NCI-H1694 treated with DMSO at 0.1 percent for 48 hours (cell line): ENCODE measurements at regions not wholly inside any gene's neighbourhood (a gene's known extent, or its start where the extent isn't known, plus 50 kb on each side); places are given as distances from the start of the nearest gene placed in this dataset.
"Not testable (repeated sequence)": the region's sequence is repeated elsewhere in the genome, so short reads cannot be mapped to it uniquely, and the experiment has no call there.

ENCODE experiments used
- DNase-seq: peaks from one replicate; lab custom pipeline; 2025; lab: John Stamatoyannopoulos, UW

DNA sequence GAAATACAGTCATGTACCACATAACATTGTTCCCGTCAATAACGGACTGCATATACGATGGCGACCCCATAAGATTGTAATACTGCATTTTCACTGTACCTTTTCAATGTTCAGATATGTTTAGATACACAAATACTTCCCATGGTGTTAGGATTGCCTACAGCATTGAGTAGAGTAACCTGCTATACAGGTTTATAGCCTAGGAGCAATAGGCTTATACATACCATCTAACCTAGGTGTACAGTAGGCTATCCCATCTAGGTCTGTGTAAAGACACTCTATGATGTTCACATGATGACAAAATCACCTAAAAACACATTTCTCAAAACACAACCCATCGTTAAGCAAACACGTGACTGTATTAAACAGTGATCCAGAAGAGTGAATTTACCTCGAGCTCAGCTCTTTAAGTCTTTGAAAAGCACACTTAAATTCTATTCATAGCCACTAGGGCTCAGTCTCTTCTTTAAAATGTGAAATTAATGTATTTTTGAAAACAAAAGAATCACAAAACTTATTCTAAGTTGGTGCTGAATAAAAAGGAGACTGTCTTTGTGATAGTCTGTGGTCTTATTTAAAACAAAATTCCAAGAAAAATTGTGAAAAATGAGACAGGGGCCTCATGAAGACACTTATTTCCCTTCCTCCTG, 239.1 kb upstream of the ARID2 start:
- no peak for DNase-seq

DNA sequence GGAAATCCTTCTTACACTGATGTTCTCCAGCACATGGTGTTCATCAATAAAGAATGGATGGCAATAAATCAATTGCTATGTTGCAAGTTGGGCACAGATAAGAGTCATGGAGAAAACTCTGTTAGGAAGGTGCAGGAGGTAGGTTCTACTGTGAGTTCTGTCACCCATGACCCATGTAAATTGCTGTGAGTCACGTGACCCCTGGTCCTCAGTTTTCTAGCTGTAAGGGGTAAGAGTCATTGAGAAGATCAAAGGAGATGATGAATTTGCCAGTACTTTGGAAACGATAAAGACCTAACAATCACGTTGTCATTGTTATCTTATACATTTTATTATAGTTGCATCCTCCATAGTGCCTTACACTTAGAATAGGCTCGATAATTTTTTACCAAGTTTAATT, 235.2 kb upstream of the ARID2 start:
- DNase-seq = no peak

DNA sequence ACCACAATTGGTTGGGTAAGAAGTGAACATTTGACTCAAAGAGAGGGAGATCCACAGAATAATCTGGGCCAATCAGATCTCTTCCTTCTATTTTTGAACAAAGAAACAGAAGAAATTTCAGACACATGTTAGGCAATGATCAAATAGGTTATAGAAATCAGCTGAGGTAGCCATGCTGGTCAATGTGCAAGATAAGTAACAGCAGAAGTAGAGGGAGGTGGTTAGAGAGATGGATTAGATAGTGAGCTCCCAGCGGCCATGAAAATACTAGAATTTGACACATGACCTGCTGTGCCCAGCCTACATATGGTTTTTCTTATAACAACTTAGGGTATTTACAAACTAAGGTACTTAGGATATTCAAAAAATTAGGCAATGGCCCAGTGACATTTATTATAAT, 230.9 kb upstream of the ARID2 start:
- no peak for DNase-seq

DNA sequence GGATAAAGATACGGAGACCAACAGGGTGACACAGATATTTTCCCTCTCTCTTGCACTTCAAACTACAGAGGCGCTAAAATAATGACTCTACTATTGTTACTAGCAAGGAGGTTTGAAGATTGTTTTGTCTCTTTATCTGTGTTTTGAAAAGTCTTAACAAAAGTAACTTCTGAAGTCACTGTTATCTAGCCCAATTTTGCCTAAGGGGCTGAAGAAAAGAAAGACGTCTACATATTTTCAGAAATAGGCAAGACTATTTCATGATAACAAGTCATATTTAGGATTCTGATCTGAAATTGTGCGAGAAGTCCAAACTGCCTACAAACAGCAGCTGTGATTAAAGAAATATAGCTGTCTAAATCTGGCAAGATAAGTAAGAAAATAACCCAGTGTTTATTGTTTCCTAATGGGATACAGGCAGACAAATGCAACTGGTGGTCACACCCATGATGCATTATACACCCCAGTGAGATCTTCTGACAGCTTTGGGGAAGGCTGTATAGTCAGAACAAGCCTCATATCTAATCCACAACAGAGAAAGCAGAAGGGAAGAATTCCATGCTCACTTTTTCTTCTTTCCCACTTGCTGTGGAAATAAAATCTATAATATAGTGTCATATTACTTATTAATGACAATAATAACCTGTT, 226.9 kb upstream of the ARID2 start:
- DNase-seq = no peak

DNA sequence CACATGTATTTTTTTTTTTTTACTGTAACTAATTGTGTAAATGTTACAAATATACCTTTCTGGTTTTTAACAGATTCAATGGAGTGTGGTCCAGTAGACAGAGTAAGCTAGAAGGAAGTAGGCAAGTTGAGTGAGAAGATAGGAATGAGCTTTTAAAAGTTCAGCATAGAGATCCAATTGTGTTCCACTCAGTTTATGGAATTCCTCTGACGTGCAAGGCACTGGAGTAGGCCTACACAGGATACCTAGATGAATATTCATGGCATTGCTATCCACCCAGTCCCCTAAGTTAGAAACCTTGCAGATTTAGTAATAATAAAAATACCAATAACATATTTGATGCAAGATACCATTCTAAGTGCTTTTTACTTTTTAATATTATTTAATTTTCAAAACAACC, 225.6 kb upstream of the ARID2 start:
- no peak for DNase-seq

DNA sequence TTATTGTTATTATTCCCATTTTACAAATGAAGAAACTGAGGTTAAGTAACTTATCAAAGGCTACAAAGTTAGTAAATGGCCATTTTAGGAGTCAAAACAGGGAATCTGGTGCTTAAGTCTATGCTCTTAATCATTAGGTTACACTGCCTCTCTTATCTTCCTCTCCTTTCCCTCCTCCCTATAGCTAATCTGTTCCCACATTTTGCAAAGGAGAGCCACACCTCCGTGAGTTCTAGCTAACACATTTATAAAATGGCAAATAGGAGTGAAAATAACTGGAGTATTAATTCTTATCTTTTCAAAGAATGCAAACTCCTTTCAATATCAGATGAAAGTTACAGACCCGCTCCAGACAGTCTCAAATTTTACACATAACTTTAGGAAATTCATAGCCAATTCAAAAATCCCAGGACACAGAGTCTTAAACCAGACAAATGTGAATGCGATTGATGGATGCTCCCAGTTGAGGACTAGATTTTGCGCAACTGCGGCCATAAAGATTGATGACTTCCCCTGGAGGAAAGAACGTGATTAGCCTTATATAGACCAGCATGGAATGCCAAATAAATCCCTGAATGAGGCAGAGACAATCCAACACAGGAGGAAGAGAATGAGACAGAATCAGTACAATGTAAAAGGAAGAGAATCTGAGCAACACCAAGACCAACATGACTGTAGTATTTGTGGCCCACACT, 225.0 kb upstream of the ARID2 start:
- DNase-seq = no peak

DNA sequence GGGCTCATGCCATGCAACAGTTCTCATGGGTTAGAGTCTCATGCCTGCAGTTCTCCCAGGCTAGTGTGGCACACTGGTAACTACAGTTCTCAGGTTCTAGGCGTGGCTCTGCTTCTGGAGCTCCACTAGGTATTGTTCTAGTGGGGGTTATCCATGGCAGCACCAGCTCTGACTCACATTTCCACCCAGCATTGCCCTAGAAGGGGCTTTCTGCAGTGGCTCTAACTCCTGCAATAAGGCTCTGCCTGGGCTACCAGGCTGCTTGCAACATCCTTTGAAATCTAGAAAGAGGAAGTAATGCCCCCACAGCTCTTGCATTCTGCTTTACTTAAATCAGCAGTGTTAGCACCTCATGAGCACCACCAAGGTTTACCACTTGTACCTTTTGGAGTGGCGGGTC, 220.3 kb upstream of the ARID2 start:
- no peak for DNase-seq

DNA sequence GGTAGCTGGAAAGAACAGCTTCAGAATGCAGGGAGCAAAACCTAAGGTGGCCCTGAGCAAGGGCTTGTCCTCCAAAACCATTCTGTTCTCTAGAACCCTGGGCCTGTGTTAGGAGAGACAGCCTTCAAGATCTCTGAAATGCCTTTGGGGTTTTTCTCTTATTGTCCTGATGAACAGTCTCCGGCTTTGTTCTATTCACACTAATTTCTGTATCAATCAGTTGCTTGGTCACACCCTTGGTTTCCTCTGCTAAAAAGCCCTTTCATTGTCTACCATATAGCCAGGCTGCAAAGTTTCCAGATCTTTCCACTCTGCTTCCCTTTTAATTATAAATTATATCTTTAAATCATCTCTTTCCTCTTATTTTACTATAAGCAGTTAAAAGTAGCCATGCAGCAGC, 219.9 kb upstream of the ARID2 start:
- DNase-seq = no peak

DNA sequence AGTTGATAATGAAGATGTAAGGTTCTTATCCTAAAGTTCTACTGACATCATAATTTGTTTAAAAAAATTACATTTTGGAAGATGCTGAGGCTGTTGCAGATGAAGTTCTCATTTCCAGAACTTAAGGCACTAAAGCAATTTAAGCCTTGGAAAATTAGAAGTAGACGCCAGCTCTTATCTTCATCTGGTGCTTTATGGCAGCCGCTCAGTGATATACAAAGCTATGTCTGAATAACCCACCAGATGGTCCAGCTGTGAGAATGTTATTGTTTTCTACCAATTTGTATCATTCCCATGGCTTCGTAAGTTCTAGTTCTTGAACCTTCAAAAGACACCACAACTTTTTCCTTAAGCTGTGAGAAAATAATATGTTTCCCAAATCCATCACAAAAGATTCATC, 212.1 kb upstream of the ARID2 start:
- DNase-seq = no peak

DNA sequence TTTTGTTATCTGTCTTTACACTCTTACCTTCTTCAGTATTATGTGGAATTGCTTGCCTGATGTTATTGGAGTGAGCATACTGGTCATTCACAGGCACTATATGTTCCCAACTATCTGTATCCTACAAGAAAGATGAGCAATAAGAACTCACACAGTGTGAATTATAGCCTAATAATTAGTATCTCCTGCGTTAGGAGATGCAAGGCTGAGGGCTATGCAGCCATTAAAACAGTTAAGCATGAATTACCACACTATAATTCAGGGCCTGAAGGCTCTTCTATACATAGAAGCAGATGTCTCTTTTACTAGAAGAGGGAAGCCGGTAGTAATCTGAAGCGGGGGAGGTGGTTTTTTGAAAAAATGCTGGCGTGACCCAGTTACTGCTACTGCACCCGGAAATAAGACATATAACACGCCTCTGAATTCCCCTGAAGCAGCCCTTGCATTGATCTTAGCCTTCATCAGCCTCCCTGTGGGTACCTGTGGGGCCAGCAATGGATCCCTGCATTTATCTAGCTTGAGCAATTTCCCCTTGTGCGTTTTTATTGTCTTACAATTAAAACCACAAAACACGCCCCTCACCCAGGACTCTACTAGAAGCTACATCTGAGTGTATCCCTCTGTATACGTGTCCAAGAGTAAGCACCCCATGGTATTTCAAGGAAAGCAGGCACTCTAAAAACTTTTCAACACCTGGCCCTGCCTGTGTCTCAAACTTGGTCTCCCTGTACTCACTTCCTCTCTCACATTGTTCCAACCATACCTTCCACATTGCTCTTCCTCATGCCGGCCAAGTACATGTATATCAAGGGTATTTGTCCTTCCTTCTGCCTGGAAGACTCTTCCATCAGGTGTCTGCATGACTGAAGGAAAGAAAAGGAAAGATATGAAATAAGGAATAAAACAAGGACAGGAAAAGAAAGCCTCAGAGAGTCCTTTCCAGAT, 210.9 kb upstream of the ARID2 start:
- no peak for DNase-seq

DNA sequence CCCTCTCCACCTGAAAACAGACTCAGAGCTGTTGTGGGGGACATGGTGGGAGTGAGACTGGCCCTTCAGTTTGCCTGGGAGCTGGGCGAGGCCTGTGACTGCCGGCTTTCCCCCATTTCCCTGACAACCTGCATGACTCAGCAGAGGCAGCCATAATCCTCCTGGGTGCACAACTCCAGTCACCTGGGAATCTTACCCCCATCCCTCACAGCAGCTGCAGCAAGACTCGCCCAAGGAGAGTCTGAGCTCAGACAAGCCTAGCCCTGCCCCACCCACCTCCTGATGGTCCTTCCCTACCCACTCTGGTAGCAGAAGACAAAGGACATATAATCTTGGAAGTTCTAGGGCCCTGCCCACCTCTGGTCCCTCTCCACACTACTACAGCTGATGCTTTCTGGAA, 207.3 kb upstream of the ARID2 start:
- no peak for DNase-seq

DNA sequence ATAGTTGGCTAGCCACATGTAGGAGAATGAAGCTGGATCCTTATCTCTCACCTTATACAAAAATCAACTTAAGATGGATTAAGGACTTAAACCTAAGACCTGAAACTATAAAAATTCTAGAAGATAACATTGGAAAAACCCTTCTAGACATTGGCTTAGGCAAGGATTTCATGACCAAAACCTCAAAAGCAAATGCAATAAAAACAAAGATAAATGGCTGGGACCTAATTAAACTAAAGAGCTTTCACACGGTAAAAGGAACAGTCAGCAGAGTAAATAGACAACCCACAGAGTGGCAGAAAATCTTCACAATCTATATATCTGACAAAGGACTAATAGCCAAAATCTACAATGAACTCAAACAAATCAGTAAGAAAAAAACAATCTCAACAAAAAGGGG, 202.7 kb upstream of the ARID2 start:
- not testable (repeated sequence) for DNase-seq

DNA sequence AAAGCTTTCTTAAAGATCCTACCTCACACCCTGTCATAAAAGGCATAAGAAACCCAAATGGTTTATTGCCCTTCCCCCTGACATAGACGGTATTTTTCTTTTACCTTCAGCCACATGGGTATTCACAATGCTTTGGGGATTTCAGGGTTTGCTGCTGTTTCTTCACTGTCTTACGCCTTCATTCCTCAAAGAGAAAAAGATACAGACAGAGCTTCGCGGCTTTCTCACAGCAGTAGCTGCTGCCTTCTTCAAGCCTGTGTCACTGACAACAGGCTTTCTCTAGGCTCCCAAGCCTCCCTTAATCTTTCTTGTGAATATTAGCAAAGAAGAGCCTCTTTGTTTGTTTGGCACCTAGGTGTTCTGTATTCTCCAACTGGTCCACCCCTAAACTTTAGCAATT, 197.4 kb upstream of the ARID2 start:
- no peak for DNase-seq

DNA sequence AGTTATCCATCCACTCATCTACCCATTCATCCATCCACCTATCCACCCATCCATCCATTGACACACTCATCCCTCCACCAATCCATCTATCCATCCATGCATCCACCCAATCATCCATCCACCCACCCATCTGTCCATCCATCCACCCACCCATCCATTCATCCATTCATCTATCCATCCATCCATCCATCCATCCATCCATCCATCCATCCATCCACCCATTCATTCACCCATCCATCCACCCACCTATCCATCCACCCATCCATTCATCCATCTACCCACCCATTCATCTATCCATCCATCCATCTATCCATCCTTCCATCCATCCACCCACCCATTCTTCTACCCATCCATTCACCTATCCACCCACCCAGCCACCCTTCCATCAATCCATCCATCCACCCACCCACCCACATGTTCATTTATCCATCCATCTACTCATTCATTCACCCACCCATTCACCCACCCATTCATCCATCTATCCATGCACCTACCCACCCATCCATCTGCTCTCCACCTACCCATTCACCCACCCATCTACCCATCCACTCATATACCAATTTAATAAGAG, 193.8 kb upstream of the ARID2 start:
- no peak for DNase-seq

DNA sequence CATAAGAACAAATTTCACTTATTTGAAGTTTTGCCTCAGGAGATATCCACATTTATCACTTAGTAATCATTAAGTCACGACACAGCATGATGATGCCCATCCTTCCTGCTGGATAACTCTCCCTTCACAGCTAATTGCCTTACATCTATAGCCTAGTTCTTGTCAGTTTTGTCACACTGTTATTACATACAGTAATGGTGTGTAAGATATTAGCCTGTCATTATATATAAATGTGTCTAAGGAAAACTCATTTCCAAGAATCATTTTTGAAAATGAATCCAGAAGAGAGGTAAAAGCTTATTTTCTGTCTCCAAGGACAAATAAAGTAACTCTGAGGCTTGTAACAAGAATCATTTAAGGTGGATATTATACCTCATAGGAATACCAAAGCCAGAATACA, 193.2 kb upstream of the ARID2 start:
- no peak for DNase-seq

DNA sequence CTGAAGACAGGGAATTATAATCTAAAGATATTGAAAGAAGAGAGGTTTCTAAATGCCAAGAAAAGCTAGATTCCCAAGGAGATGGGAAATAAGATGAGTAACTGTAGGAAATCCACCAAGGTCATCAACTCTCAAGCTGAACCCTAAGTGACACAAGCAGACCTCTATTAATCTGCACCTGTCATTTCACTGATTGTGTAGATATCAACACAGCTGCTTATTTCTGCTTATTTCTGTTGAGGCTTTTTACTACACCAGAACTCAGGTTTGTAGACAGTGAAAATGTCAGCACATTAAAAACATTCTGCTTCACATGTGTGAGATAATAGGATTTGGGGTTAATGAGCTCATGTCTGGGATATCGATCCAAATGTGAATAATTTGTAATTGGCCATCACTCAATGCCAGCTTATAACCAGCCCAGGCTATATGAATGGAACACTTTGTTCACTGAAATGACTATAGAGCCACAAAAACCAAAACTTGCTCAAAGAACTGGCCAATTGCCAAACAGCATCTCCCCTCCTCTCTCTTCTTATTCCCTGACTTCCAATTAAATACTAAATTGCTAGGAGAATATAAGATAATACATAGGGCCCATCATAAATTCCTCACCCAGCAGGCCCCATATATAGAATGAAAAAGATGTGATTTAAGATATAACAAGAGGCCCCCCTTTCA, 188.7 kb upstream of the ARID2 start:
- DNase-seq = no peak

DNA sequence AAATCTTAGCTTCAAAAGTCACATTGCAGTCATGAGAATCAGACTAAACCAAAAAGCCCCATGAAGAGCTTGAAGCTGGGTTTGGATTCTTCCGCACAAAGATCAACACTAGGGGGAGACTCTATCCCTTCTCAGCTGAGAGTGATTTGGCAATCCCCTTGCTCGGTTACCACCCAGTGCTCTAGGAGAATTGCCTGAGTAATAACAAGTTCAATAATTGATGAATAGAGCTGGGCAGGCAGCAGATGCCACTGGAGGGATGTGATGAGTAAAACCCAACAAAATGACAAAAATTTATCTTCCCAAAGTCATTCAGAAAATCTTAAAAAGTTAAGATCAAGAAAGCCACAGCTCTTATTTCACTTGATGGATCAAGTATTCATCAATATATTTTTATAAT, 185.6 kb upstream of the ARID2 start:
- DNase-seq = peak; percentile 70

DNA sequence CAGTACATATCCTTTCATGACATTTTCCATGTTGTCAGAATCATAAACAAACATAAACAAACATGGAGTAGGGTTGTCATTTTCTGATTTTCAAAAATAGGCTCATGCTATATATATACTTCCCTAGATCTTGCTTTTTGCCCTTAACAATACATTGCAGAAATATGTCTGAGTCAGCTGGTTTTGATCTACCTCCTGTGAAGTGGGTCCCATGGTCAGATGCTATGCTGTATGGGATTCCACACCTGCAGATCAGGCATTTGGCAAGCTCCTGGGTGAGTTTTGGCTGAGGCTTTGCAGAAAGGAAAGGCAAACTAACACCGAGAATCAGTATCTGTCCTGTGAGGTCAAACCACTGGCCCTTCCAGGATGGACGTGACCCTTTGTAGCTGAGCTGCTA, 183.0 kb upstream of the ARID2 start:
- DNase-seq = no peak

DNA sequence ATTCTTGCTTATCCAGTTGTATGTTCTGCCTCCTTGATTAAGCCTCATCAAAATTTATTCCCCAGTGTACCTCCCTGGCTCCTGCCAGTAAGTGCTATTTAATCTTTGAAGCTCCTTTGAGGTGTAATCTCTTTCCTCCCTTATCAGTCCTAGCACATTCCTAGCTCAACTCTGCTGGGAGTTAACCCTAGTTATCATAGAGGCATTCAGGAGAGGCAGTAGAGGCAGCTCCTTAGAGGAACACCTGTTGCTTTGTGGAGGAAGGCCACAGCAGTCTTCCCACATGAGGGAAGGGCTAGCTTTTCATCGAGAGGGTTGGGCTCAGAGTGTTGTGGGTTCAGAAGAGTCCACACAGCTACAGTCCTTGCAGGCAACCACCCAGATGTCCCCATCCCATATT, 182.4 kb upstream of the ARID2 start:
- DNase-seq = no peak

DNA sequence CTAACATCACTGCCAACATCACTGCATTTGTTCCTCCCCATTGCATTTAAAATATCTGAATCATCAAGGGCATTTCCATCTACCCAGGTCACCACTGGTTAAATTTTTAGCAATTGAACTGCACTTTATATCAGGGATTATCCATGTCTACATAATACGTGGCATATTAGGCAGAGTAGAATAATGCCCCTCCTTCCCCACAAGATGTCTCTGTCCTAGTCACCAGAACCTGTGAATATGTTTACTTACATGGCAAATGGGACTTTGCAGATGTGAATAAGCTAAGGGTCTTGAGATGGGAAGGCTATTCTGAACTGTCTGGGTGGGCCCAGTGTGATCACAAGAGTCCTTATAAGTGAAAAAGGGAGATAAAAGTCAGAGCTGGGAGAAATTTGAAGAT, 181.7 kb upstream of the ARID2 start:
- no peak for DNase-seq

DNA sequence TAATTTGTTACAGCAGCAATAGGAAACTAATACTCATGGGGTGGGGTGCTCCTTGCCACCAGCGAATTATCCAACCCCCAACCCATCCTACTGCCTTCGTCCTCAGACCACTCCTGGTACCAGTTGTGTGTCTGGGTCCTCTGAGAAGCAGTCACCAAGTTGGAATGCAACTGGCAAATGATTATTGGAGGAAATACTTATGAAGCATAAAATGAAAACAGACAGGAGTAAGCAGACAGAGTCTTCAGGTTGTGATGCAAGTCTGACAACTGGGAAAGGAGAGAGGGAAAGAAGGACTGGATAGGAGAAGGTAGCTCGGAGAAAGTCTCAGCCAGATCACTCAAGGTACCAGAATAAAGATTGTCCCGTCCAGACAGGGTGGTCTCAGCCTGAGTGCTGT, 181.1 kb upstream of the ARID2 start:
- DNase-seq = no peak
